ENCODE measurements at regions not wholly inside any gene's neighbourhood (a gene's known extent, or its start where the extent isn't known, plus 50 kb on each side); places are given as distances from the start of the nearest gene placed in this dataset.

DNA sequence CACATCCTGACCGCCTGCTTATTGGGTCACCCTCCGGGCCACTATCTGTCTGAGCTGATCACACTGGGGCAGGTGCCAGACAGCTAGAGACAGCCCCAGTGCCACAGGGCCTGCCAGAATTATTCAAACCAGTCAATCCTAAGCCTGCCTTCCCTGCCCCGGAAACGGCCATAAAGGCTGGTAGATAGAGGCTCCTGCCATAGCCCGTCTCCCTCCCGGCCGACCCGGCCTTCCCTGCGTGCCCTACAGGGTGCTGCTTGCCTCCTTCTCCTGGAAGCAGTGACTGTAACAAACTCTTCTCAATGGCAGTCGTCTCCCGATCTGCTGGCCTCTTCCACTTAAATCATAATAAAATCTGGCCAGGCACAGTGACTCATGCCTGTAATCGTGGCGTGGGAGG lies 158.6 kb upstream of the SOX1 start:
- TF ChIP-seq, protein P1, sequence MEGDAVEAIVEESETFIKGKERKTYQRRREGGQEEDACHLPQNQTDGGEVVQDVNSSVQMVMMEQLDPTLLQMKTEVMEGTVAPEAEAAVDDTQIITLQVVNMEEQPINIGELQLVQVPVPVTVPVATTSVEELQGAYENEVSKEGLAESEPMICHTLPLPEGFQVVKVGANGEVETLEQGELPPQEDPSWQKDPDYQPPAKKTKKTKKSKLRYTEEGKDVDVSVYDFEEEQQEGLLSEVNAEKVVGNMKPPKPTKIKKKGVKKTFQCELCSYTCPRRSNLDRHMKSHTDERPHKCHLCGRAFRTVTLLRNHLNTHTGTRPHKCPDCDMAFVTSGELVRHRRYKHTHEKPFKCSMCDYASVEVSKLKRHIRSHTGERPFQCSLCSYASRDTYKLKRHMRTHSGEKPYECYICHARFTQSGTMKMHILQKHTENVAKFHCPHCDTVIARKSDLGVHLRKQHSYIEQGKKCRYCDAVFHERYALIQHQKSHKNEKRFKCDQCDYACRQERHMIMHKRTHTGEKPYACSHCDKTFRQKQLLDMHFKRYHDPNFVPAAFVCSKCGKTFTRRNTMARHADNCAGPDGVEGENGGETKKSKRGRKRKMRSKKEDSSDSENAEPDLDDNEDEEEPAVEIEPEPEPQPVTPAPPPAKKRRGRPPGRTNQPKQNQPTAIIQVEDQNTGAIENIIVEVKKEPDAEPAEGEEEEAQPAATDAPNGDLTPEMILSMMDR (IDR thresholded peaks at IDR 0.05), result no peak
- TF ChIP-seq EP300 (IDR thresholded peaks at IDR 0.05) (no peak), POLR2A (IDR thresholded peaks at IDR 0.05) (no peak), POLR2AphosphoS5 (IDR thresholded peaks at IDR 0.05) (no peak)

Measured in gastroesophageal sphincter (tissue), 3 donors.